ENCODE measurements at regions not wholly inside any gene's neighbourhood (a gene's known extent, or its start where the extent isn't known, plus 50 kb on each side); places are given as distances from the start of the nearest gene placed in this dataset.
A peak's percentile ranks its signal among the peaks of the same experiment; 100 is the strongest.

GRCh38 chr3:41026394-41027177, 172.7 kb upstream of the CTNNB1 start (continued):
- TF ChIP-seq CHD1 (IDR thresholded peaks at IDR 0.05; ENCODE audit: low read length) (no peak), KAT8 (IDR thresholded peaks at IDR 0.05; ENCODE audit: low read depth) (no peak), HMGXB4 (CRISPR knock-in tag; IDR thresholded peaks at IDR 0.05) (no peak), BCL6 (CRISPR knock-in tag; IDR thresholded peaks at IDR 0.05) (no peak), GABPB1 (CRISPR knock-in tag; IDR thresholded peaks at IDR 0.05) (no peak), ETV6 (IDR thresholded peaks at IDR 0.05; ENCODE audit: borderline replicate concordance in 1 of 2, low read depth in 2 of 2, low read length in 1 of 2) (no peak), ETV6 (CRISPR knock-in tag; IDR thresholded peaks at IDR 0.05; ENCODE audit: borderline replicate concordance) (no peak), ZBTB11 (CRISPR knock-in tag; IDR thresholded peaks at IDR 0.05) (peak in 1 of 3 experiments; percentile 65; a peak in 2 of 6 replicates), RHOXF2B (CRISPR knock-in tag; conservative IDR thresholded peaks at IDR 0.05) (no peak), CEBPB (tag; IDR thresholded peaks at IDR 0.05) (peak; percentile 54; the same call in 1 of the 2 replicates), KDM2B (CRISPR knock-in tag; IDR thresholded peaks at IDR 0.05) (no peak), SIN3A (IDR thresholded peaks at IDR 0.05; ENCODE audit: borderline replicate concordance in 2 of 2, control insufficient read depth in 1 of 2, low read depth in 2 of 2, low read length in 2 of 2) (no peak), ZNF766 (CRISPR knock-in tag; conservative IDR thresholded peaks at IDR 0.05) (0 out of 2 replicates have a peak, but pooled peaks have one; percentile 44), ZBTB34 (CRISPR knock-in tag; IDR thresholded peaks at IDR 0.05) (no peak), NFRKB (IDR thresholded peaks at IDR 0.05; ENCODE audit: low read depth) (no peak), SAFB (IDR thresholded peaks at IDR 0.05; ENCODE audit: borderline replicate concordance, low read depth, low read length) (no peak), SREBF2 (CRISPR knock-in tag; IDR thresholded peaks at IDR 0.05) (no peak), ZNF586 (CRISPR knock-in tag; conservative IDR thresholded peaks at IDR 0.05) (no peak), ZNF143 (CRISPR knock-in tag; IDR thresholded peaks at IDR 0.05) (no peak), HMG20B (CRISPR knock-in tag; IDR thresholded peaks at IDR 0.05) (no peak)
